ENCODE measurements at regions not wholly inside any gene's neighbourhood (a gene's known extent, or its start where the extent isn't known, plus 50 kb on each side); places are given as distances from the start of the nearest gene placed in this dataset.

- no peak overlapping the region for H3K4me3 ChIP-seq
- WGBS, 5 donors, result 81 to 92% (median 85%) methylated on average over 3 of the region's 3 CpGs
- H3K4me1 ChIP-seq, result no peaks in the 10 kb centered on the region
- intact Hi-C loops (cut with DNase I; ENCODE audit: low total_unique reads), result no loop called here
- no peak for TF ChIP-seq POLR2AphosphoS5 (IDR thresholded peaks at IDR 0.05)
- TF ChIP-seq POLR2A (IDR thresholded peaks at IDR 0.05), result no peak
- TF ChIP-seq, protein P1, sequence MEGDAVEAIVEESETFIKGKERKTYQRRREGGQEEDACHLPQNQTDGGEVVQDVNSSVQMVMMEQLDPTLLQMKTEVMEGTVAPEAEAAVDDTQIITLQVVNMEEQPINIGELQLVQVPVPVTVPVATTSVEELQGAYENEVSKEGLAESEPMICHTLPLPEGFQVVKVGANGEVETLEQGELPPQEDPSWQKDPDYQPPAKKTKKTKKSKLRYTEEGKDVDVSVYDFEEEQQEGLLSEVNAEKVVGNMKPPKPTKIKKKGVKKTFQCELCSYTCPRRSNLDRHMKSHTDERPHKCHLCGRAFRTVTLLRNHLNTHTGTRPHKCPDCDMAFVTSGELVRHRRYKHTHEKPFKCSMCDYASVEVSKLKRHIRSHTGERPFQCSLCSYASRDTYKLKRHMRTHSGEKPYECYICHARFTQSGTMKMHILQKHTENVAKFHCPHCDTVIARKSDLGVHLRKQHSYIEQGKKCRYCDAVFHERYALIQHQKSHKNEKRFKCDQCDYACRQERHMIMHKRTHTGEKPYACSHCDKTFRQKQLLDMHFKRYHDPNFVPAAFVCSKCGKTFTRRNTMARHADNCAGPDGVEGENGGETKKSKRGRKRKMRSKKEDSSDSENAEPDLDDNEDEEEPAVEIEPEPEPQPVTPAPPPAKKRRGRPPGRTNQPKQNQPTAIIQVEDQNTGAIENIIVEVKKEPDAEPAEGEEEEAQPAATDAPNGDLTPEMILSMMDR (IDR thresholded peaks at IDR 0.05 in 8 of 11, conservative IDR thresholded peaks at IDR 0.05 in 3 of 11), result no peak
- no peak overlapping the region for H3K27ac ChIP-seq
- no peaks in the 10 kb centered on the region for H3K27me3 ChIP-seq (replicated peaks in 1 of 7)
- no peaks in the 10 kb centered on the region for H3K36me3 ChIP-seq
- peaks cover 0 to 48% (median 33%) of the 10 kb centered on the region in 8 donors for H3K9me3 ChIP-seq
- DNase-seq, result no peak
Observed at GRCh38 chr13:85028035-85028434, 771.2 kb downstream of the SLITRK6 start.

DNA sequence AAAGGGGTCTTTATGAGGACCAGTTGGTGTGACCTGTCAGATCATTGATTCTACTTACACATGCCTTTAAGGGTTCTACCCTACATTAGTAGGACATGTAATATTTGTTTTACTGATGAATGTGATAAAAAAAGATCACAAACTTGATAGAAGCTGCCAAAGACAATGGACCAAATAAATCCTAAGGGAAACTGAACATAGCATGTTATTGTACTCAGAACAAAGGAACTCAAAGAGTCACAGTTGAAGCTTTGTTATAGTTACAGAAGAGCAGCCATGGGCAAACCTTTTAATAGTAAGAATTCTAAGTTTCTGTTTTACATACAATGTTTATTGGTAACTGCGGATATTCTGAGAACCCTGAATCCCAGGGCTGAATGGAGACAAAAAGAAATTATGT lies 780.1 kb downstream of the SLITRK6 start:
- TF ChIP-seq, protein P1 (IDR thresholded peaks at IDR 0.05 in 8 of 11, conservative IDR thresholded peaks at IDR 0.05 in 3 of 11), result no peak
- TF ChIP-seq POLR2AphosphoS5 (IDR thresholded peaks at IDR 0.05) (no peak), POLR2A (IDR thresholded peaks at IDR 0.05) (no peak)
- Histone ChIP-seq H3K4me1 (no peaks in the 10 kb centered on the region), H3K9me3 (peaks cover 0 to 24% (median 9%) of the 10 kb centered on the region in 8 donors), H3K36me3 (no peaks in the 10 kb centered on the region), H3K27ac (no peak overlapping the region), H3K27me3 (replicated peaks in 1 of 7) (no peaks in the 10 kb centered on the region), H3K4me3 (no peak overlapping the region)
- intact Hi-C loops (cut with DNase I; ENCODE audit: low total_unique reads), result no loop called here
- DNase-seq, result no peak
- WGBS, 5 donors, result 77 to 94% (median 84%) methylated on average over 1 of the region's 1 CpG

DNA sequence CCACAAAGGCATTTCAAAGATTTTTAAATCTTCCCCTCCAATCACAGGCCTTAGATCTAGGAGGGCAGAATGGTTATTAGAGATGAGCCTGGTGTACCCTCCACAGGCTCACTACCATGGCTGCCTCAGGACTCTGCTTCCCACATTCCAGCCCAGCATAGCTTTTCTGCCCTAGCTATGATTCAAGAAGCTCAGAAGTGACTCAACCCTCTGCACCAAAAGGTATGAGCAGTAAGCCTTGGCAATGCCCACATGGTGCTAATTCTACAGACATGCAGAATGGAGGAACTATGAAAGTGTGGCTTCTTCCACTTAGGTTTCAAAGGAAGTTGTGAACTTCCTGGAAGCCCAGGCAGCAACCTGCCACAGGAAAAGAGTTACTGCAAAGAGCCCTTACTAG lies 786.2 kb downstream of the SLITRK6 start:
- no peak for DNase-seq
- no peaks in the 10 kb centered on the region for H3K36me3 ChIP-seq
- H3K27ac ChIP-seq, result no peak overlapping the region
- intact Hi-C loops (cut with DNase I; ENCODE audit: low total_unique reads), result no loop called here
- peaks cover 0 to 25% (median 6%) of the 10 kb centered on the region in 8 donors for H3K9me3 ChIP-seq
- TF ChIP-seq POLR2AphosphoS5 (IDR thresholded peaks at IDR 0.05), result no peak
- no peak for TF ChIP-seq POLR2A (IDR thresholded peaks at IDR 0.05)
- TF ChIP-seq, protein P1 (IDR thresholded peaks at IDR 0.05 in 8 of 11, conservative IDR thresholded peaks at IDR 0.05 in 3 of 11), result no peak
- no peaks in the 10 kb centered on the region for H3K27me3 ChIP-seq (replicated peaks in 1 of 7)
- H3K4me1 ChIP-seq, result no peaks in the 10 kb centered on the region
- no peak overlapping the region for H3K4me3 ChIP-seq

GRCh38 chr13:85009447-85009846 lies 789.8 kb downstream of the SLITRK6 start:
- H3K4me1 ChIP-seq, result no peaks in the 10 kb centered on the region
- no peak overlapping the region for H3K4me3 ChIP-seq
- H3K27ac ChIP-seq, result no peak overlapping the region
- 80 to 92% (median 83%) methylated on average over 3 of the region's 3 CpGs for WGBS, 5 donors
- H3K36me3 ChIP-seq, result no peaks in the 10 kb centered on the region
- no peak for DNase-seq
- intact Hi-C loops (cut with DNase I; ENCODE audit: low total_unique reads), result no loop called here
- H3K9me3 ChIP-seq, result peaks cover 0 to 25% (median 6%) of the 10 kb centered on the region in 8 donors
- no peaks in the 10 kb centered on the region for H3K27me3 ChIP-seq (replicated peaks in 1 of 7)
- TF ChIP-seq, protein P1 (IDR thresholded peaks at IDR 0.05 in 8 of 11, conservative IDR thresholded peaks at IDR 0.05 in 3 of 11), result no peak
- TF ChIP-seq POLR2A (IDR thresholded peaks at IDR 0.05) (no peak), POLR2AphosphoS5 (IDR thresholded peaks at IDR 0.05) (no peak)
